ENCODE measurements at regions not wholly inside any gene's neighbourhood (a gene's known extent, or its start where the extent isn't known, plus 50 kb on each side); places are given as distances from the start of the nearest gene placed in this dataset.
"Not testable (repeated sequence)": the region's sequence is repeated elsewhere in the genome, so short reads cannot be mapped to it uniquely, and the experiment has no call there.

GRCh38 chr9:34907044-34907443, 51.0 kb upstream of the PHF24 start:
- intact Hi-C loops (cut with DNase I), result no loop called here

GRCh38 chr9:34899535-34900158, 58.4 kb upstream of the PHF24 start:
- peak; percentile 86 for DNase-seq (ENCODE audit: low spot score)
- intact Hi-C loops (cut with DNase I), result loop anchor here (2.0 to 5.0 kb wide), 2 partner anchors 85 to 193 kb away; no protein-coding TSS in a partner anchor

More at GRCh38 chr9:34907044-34907443, 51.0 kb upstream of the PHF24 start:
- DNase-seq (ENCODE audit: low spot score), result no peak

- intact Hi-C loops (cut with DNase I), result loop anchor here (2.0 to 5.0 kb wide), 2 partner anchors 86 to 193 kb away; no protein-coding TSS in a partner anchor
Observed at GRCh38 chr9:34898846-34899245, 59.2 kb upstream of the PHF24 start.

GRCh38 chr9:34896112-34896511, 62.0 kb upstream of the PHF24 start:
- intact Hi-C loops (cut with DNase I), result loop anchor here (5.0 kb wide), 1 partner anchor 196 kb away; no protein-coding TSS in a partner anchor
- DNase-seq (ENCODE audit: low spot score), result no peak

More at GRCh38 chr9:34898846-34899245, 59.2 kb upstream of the PHF24 start:
- no peak for DNase-seq (ENCODE audit: low spot score)

GRCh38 chr9:34892886-34893285, 65.2 kb upstream of the PHF24 start:
- intact Hi-C loops (cut with DNase I), result no loop called here

GRCh38 chr9:34891386-34891785, 66.7 kb upstream of the PHF24 start:
- intact Hi-C loops (cut with DNase I), result no loop called here
- no peak for DNase-seq (ENCODE audit: low spot score)

More at GRCh38 chr9:34892886-34893285, 65.2 kb upstream of the PHF24 start:
- DNase-seq (ENCODE audit: low spot score), result no peak

GRCh38 chr9:34887841-34888240, 70.2 kb upstream of the PHF24 start:
- no peak for DNase-seq (ENCODE audit: low spot score)

GRCh38 chr9:34884747-34885189, 73.3 kb upstream of the PHF24 start:
- no peak for DNase-seq (ENCODE audit: low spot score)
- intact Hi-C loops (cut with DNase I), result no loop called here

More at GRCh38 chr9:34887841-34888240, 70.2 kb upstream of the PHF24 start:
- intact Hi-C loops (cut with DNase I), result no loop called here

- no peak for DNase-seq (ENCODE audit: low spot score)
- intact Hi-C loops (cut with DNase I), result no loop called here
Observed at GRCh38 chr9:34876096-34876495, 82.0 kb upstream of the PHF24 start.

- no peak for DNase-seq (ENCODE audit: low spot score)
- intact Hi-C loops (cut with DNase I), result no loop called here
Observed at GRCh38 chr9:34869390-34869789, 88.7 kb upstream of the PHF24 start.

GRCh38 chr9:34866614-34867013, 91.5 kb upstream of the PHF24 start:
- intact Hi-C loops (cut with DNase I), result loop anchor here (2.0 kb wide), 1 partner anchor 106 kb away; no protein-coding TSS in a partner anchor
- no peak for DNase-seq (ENCODE audit: low spot score)

- intact Hi-C loops (cut with DNase I), result no loop called here
- no peak for DNase-seq (ENCODE audit: low spot score)
Observed at GRCh38 chr9:34863426-34863825, 94.7 kb upstream of the PHF24 start.

GRCh38 chr9:34862836-34863235, 95.2 kb upstream of the PHF24 start:
- DNase-seq (ENCODE audit: low spot score), result no peak
- intact Hi-C loops (cut with DNase I), result no loop called here

GRCh38 chr9:34862043-34862442, 96.0 kb upstream of the PHF24 start:
- intact Hi-C loops (cut with DNase I), result no loop called here
- no peak for DNase-seq (ENCODE audit: low spot score)

- intact Hi-C loops (cut with DNase I); DNase-seq (ENCODE audit: low spot score): not testable (repeated sequence)
Observed at GRCh38 chr9:34855016-34855415, 103.1 kb upstream of the PHF24 start.

GRCh38 chr9:34830068-34830467, 120.1 kb upstream of the CCL21 start:
- no peak for DNase-seq (ENCODE audit: low spot score)
- intact Hi-C loops (cut with DNase I), result no loop called here

GRCh38 chr9:34826999-34827538, 117.1 kb upstream of the CCL21 start:
- intact Hi-C loops (cut with DNase I), result no loop called here
- DNase-seq (ENCODE audit: low spot score), result no peak

GRCh38 chr9:34825775-34826174, 115.8 kb upstream of the CCL21 start:
- no peak for DNase-seq (ENCODE audit: low spot score)
- intact Hi-C loops (cut with DNase I), result no loop called here

- no peak for DNase-seq (ENCODE audit: low spot score)
- intact Hi-C loops (cut with DNase I), result no loop called here
Observed at GRCh38 chr9:34823778-34824177, 113.8 kb upstream of the CCL21 start.

- intact Hi-C loops (cut with DNase I), result no loop called here
- no peak for DNase-seq (ENCODE audit: low spot score)
Observed at GRCh38 chr9:34810187-34810524, 100.2 kb upstream of the CCL21 start.

GRCh38 chr9:34809504-34810186, 99.7 kb upstream of the CCL21 start:
- DNase-seq (ENCODE audit: low spot score), result no peak
- intact Hi-C loops (cut with DNase I), result no loop called here
